Skin of body (tissue), 1 donor: ENCODE measurements at regions not wholly inside any gene's neighbourhood (a gene's known extent, or its start where the extent isn't known, plus 50 kb on each side); places are given as distances from the start of the nearest gene placed in this dataset.
"Not testable (repeated sequence)": the region's sequence is repeated elsewhere in the genome, so short reads cannot be mapped to it uniquely, and the experiment has no call there.

Source experiments
- DNase-seq: peaks from one replicate; lab custom pipeline; 2025; lab: John Stamatoyannopoulos, UW

GRCh38 chr9:7626571-7627029, 173.0 kb downstream of the DMAC1 start:
- not testable (repeated sequence) for DNase-seq

DNA sequence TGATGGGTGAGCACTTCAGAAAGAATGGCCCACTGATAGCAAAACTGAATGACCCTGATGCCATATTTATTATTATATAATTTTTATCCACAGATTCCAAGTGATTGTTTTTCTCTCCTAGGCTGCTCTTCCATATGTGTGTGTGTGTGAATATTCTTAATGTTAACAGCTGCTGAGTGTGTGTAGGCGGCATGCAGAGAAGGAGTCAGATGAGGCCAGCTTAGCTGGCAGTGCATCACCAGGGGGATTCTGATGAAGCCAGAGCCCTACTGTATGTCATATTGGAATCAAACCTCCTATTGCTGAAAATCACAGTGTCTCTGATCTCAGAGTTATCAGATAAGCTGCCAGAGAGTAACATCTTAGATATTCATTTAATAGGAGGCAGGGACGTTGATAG, 177.1 kb downstream of the DMAC1 start:
- DNase-seq, result no peak

GRCh38 chr9:7615344-7615743, 184.2 kb downstream of the DMAC1 start:
- no peak for DNase-seq

DNA sequence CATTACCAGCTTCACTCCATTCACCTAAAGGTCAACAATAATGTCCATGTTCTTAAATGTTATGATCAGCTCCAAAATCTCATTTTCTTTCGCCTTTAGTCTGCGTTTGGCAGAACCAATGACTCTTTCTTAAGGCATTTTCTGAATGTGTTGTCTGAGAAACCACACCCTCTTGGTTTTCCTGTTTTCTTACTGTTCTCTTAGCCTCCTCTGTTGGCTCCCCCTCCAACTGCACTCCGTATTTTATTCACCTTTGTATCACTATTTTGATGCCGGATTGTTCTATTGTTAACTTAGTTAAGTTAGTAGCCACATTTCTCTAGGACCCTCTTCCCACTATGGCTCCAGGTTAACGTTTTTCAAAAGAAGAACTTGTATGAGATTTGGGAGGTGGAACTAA, 185.6 kb downstream of the DMAC1 start:
- DNase-seq, result no peak

- no peak for DNase-seq
Observed at GRCh38 chr9:7608261-7608660, 191.3 kb downstream of the DMAC1 start.

- peak; percentile 53 for DNase-seq
Observed at GRCh38 chr9:7607421-7607820, 192.2 kb downstream of the DMAC1 start.

- peak; percentile 77 for DNase-seq
Observed at GRCh38 chr9:7606591-7606990, 193.0 kb downstream of the DMAC1 start.

DNA sequence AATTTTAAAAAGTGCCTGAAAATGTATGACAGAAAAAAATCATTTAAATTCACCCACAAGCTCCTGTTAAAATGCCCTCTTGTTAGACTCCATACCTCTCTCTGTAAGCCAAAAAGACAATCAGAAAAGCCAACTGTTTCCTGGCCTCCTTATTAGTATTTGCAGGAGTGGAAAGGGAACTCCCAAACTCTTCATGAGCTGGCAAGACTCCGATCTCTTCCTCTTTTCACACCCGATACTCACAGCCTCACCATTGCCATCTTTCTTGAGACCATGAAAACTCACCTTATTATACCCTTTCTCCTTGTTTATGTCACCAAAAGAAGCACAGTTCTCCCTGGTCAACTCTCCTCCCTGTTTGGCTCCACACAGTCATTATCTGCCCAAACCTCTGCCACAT, 197.8 kb downstream of the DMAC1 start:
- DNase-seq, result no peak

DNA sequence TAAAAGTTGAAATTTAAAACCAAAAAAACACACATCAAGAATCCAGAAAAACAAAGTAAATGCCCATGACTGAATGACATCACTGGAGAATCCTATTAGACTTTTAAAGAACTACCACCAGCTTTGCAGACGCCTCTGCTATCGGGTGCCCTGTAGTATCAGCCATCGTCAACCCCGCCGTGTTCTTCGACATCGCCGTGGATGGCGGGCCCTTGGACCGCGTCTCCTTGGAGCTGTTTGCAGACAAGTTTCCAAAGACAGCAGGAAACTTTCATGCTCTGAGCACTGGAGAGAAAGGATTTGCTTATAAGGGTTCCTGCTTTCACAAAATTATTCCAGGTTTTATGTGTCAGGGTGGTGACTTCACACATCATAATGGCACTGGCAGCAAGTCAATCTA, 201.9 kb downstream of the DMAC1 start:
- DNase-seq, result no peak

GRCh38 chr9:7592321-7593316, 207.0 kb downstream of the DMAC1 start:
- DNase-seq, result peak; percentile 39

DNA sequence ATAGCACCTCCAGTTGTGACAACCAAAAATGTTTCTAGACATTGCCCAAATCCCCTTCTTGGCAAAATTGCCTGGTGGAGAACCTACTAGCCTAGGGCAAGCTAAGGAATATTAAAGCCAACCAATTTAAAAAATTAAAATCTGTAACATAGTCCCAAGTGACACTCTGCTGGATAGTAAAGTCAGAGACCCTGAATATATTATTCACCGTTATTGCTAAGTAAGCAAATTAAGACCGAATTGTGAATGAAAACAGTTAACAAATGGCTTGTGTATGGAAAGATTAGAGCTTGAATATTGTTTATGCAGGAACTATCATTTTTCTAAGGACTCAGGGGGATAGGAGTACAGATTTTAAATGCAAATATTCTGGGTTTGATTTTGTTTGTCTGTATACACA, 208.1 kb downstream of the DMAC1 start:
- DNase-seq, result no peak

DNA sequence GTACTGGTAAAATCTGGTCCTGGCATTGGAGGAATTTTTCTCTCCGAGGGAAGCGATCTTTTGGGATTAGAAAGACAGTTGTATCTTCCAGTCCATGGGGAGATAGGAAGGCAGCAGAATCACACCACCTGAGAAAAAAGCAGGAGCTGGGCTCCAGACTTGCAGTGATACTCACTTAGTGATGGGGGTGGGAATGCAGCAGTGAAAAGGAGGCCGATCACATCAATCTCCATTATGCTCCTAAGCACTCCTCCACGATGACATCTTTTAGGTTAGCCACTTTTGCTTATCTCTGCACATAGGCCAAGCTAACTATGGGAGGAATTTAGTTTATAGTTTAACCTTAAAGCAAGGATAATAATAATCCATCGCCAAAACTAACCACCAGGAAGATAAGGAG, 219.0 kb downstream of the DMAC1 start:
- DNase-seq, result no peak

DNA sequence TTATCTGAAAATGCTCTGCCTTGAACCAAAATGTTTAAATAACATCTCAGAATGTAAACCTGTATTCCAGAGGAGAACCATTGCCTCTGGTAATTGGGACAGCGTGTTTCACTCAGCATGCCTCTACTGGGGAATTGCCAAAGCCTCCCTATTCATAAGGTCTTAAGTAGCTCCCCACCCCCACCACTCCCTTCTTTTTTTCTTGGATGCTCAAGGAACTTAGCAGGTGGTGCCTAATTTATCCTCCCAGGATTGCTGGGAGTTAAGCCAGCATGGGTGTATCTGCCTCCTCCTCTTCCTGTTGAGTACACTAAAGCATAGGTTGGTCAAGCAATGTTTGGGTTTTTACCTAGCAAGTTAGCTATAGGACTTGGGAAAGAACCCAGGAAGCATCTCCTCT, 220.2 kb downstream of the DMAC1 start:
- no peak for DNase-seq

- DNase-seq, result no peak
Observed at GRCh38 chr9:7578951-7579350, 220.6 kb downstream of the DMAC1 start.

DNA sequence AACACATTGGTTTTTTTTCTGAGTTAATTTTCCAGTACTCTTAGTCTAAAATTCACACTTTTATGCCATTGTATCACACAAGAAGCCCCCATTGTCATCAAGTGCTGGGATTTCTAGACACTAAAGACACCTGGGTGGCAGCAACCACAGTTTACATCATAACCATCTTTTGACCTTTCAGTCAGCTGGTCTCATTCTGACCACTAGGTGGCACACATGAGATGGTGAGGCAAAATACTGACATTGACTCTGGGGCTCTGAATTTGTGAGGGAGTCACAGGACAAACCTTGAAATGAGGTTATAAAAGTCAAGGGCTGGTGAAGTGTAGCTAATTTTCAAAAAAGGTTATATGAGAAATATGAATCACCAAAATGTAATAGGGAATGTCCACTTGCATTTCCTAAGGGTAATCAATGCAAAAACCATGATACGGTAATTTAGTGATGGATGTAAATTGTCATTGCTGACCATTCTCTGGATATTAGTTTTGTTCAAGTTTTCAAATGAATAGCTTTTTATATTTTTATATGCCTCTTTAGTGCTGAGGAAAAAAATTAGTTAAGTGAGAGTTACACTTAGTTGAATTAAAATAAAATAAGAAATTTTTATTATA, 229.4 kb downstream of the DMAC1 start:
- DNase-seq, result no peak

GRCh38 chr9:7567687-7568086, 231.9 kb downstream of the DMAC1 start:
- DNase-seq, result no peak

- no peak for DNase-seq
Observed at GRCh38 chr9:7561527-7562080, 238.0 kb downstream of the DMAC1 start.

DNA sequence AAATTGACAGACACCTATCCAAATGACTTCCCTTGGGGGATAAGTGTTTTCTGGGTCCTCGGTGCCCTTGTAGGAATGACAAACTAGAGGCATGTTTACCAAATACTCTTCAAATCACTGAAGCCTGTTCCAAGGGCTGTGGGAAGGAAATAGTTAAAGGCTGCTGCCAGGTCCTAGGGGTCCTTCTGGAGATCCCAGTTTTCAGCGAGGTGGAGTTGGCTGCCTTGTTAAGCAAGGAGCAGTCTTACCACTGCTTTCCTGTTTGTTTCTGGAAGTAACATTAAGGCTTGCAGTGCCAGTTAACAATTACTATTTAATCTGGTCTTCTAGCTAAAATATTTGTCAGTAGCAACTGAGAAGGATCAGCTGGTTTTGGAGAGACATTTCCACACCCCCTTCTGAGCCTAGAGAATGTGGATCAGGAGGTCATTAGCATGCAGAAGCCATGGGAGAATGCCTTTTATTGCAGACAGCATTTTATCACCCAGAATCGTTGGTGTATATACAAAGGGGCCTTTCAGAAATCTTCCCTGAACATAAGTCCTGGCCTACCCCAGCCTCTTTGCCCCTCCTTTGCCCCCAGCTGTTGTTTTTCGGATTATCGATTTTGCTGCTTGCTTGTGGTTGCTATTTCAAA, 238.8 kb downstream of the DMAC1 start:
- no peak for DNase-seq

DNA sequence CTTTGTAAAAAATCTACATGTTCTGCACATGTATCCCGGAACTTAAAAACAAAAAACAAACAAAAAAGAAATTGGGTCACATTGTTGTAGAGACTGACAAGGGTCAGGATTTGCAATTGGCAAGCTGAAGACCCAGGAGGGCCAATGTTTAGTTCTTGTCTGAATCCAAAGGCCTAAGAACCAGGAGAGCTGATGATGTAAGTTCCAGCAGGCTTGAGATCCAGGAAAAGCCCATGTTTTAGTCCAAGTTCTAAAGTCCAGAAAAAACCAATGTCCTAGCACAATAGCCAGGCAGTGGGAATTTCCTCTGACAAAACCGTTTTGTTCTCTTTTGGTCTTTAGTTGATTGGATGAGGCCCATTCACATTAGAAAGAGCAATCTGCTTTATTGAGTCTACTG, 244.9 kb downstream of the DMAC1 start:
- DNase-seq, result no peak

DNA sequence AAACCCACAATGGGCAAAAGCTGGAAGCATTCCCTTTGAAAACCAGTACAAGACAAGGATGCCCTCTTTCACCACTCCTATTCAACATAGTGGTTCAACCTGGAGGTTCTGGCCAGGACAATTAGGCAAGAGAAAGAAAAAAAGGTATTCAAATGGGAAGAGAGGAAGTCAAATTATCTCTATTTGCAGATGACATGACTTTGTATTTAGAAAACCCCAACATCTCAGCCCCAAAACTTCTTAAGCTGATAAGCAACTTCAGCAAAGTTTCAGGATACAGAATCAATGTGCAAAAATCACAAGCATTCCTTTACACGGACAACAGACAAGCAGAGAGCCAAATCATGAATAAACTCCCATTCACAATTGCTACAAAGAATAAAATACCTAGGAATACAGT, 246.9 kb downstream of the DMAC1 start:
- DNase-seq, result not testable (repeated sequence)

DNA sequence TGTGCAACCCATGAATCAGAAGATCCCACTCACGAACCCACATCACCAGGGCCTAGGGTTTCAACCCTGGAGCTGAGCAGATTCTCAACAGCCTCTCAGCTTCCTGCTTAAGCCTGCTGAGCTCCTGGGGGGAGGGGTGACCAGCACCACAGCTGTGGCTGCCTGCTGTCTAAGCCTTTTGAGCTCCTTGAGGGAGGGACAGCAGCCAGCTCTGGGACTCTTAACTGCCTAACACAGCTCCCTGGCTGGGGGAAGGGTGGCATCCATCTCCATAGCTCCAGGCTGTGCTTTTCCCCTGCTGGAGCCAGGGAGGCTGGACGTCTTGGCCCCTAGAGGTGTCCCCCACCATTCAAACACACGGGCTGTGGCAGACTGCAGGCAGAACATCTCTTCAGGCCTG, 250.3 kb downstream of the DMAC1 start:
- peak; percentile 3 for DNase-seq

DNA sequence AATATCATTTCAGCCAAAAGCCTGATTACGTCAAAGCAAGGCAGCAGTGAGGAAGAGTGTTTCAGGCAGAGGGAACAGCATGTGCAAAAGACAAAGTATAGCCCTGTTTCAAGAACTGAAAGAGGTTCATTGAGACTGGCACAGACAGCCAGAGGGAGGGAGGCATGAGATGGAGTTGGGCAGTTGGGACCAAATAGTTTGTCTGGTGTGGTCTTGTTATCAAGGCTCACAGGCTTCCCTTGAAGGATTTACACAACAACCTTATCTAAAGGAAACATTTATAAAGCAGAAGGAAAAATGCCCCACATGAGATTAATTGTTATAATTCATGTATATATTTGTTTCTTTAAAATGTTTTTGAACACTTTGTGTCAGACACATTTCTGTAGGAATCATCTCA, 253.3 kb downstream of the DMAC1 start:
- no peak for DNase-seq
